Astrocyte of the spinal cord (primary cell): ENCODE measurements at regions not wholly inside any gene's neighbourhood (a gene's known extent, or its start where the extent isn't known, plus 50 kb on each side); places are given as distances from the start of the nearest gene placed in this dataset.

Experiments
- DNase-seq: peaks from one replicate; pipeline ENCODE4 v3.0.0; 2011; ENCODE audit warnings: low read depth, low spot score
- H3K4me3 ChIP-seq: 2 replicates; pipeline ENCODE4 v1.5.1; 2011; ENCODE audit warnings: low read depth, mild to moderate bottlenecking, low read length, moderate library complexity
- CTCF ChIP-seq: IDR thresholded peaks from 2 replicates; pipeline ENCODE4 v1.5.1; 2012; ENCODE audit warnings: low read depth, mild to moderate bottlenecking, low read length, inconsistent platforms
- in situ Hi-C: cut with HindIII; loops from 2 replicates; pipeline ENCODE4 v1.10.0; 2017; ENCODE audit warnings: low sequenced_read_pairs

GRCh38 chr3:88408097-88408496 is 258.3 kb downstream of the C3orf38 start:
- in situ Hi-C loops: no loop called here
- DNase-seq: no peak
- TF ChIP-seq CTCF: no peak
- H3K4me3 ChIP-seq: no peak overlapping the region

GRCh38 chr3:88408935-88409334 is 259.2 kb downstream of the C3orf38 start:
- H3K4me3 ChIP-seq: no peak overlapping the region

GRCh38 chr3:88410259-88410658 is 260.5 kb downstream of the C3orf38 start:
- in situ Hi-C loops: no loop called here
- no peak overlapping the region for H3K4me3 ChIP-seq
- no peak for TF ChIP-seq CTCF
- no peak for DNase-seq

More at GRCh38 chr3:88408935-88409334, 259.2 kb downstream of the C3orf38 start:
- in situ Hi-C loops: no loop called here
- DNase-seq: no peak
- no peak for TF ChIP-seq CTCF

GRCh38 chr3:88412346-88412745 is 262.6 kb downstream of the C3orf38 start:
- peak; percentile 7 for DNase-seq
- no peak for TF ChIP-seq CTCF
- no peak overlapping the region for H3K4me3 ChIP-seq
- in situ Hi-C loops: no loop called here

GRCh38 chr3:88416436-88416835 is 266.7 kb downstream of the C3orf38 start:
- no peak overlapping the region for H3K4me3 ChIP-seq
- TF ChIP-seq CTCF: no peak
- in situ Hi-C loops: no loop called here
- DNase-seq: no peak

GRCh38 chr3:88418219-88418618 is 268.5 kb downstream of the C3orf38 start:
- in situ Hi-C loops: no loop called here
- no peak for TF ChIP-seq CTCF
- DNase-seq: no peak
- H3K4me3 ChIP-seq: no peak overlapping the region

- TF ChIP-seq CTCF: no peak
- in situ Hi-C loops: no loop called here
- H3K4me3 ChIP-seq: no peak overlapping the region
- DNase-seq: no peak
Observed at GRCh38 chr3:88433568-88433967, 283.8 kb downstream of the C3orf38 start.
